NCI-H1092 (cell line): ENCODE measurements at regions not wholly inside any gene's neighbourhood (a gene's known extent, or its start where the extent isn't known, plus 50 kb on each side); places are given as distances from the start of the nearest gene placed in this dataset.

Experiments used
- DNase-seq: peaks from one replicate; lab custom pipeline; 2025; lab: John Stamatoyannopoulos, UW

DNA sequence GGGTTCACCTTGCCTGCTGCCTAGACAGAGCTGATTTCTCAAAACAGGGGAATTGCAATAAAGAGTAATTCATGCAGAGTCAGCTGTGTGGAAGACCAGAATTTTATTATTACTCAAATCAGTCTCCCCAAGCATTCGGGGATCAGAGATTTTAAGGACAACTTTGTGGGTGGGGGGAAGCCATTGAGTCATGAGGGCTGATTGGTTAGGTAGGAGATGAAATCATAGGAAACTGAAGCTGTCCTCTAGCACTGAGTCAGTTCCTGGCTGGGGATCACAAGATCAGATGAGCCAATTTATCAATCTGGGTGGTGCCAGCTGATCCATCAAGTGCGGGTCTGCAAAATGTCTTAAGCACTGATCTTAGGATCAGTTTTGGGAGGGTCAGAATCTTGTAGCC is 159.1 kb upstream of the MAP1B start:
- no peak for DNase-seq

DNA sequence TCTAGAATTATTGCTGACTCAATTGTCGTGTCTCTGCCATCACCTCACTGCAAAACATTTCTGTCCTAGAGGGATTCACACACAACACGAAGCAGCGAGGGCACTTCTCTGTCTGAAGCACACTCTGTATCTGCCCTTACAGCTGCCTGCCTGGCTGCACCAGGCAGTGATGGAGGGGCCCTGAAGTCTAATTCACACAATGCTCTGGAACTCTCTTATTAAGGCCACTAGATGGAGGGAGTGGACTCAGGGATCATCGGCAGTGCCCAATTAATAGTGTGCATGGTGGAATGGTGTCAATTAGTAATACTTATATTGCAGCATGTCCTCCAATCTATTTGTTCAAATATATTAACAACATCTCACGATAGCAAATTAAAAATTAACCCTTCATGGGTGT is 157.5 kb upstream of the MAP1B start:
- DNase-seq: no peak

DNA sequence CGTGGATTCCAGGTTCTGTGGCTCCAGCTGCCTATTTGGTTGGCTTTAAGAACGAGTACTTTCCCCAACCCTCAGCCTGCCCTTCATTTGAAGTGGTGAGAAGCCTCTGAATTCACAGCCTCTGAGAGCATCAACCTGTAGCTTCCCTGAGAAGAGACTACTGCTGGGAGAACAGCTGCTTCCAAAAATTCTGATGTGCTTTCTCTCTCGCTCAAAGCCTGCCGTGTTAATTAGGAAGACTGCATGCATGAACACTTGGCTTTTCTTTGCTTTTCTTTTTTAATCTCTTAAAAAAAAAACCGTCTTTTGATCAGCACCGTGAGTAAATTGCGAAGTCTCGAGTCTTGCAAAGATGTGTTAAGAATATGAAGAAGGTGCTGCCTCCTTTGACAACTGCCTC is 153.4 kb upstream of the MAP1B start:
- DNase-seq: no peak

DNA sequence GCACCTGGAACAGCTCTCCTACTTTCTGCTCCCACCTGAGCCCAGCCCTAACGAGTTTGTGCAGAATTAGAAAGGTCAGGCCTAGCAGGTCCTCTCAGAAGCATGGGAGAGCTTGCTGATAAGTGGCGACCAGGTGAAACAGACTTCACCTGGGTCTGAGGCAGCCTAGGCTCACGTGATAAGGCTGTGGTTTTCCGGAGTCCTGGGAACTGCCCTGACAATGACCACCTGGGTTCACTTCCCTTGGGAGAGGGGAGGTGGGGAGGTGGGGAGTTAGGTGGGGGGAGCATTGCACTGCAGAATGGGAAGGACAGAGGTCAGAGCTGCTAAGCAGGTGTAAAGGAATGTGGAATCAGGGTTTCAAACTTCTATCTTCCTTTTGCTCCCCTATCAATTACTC is 152.9 kb upstream of the MAP1B start:
- no peak for DNase-seq

DNA sequence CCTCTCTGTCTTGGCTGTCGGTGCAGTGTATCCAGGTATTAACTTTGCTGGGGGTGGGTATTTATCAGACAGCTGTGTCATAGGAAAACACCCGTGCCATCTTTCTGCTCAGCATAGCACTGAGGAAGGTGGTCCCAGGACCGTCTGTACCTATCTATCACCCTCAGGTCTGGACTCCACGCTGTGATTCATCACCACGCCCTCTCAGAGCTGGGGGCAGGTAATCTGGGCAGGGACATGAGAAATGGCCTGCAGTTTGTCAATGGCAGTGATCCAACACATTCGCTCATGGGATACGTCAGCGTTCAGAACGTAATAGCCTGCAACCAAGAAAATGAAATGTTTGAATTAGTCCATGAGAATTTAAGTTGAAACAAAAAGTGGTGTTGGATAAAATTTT is 151.6 kb upstream of the MAP1B start:
- DNase-seq: no peak

DNA sequence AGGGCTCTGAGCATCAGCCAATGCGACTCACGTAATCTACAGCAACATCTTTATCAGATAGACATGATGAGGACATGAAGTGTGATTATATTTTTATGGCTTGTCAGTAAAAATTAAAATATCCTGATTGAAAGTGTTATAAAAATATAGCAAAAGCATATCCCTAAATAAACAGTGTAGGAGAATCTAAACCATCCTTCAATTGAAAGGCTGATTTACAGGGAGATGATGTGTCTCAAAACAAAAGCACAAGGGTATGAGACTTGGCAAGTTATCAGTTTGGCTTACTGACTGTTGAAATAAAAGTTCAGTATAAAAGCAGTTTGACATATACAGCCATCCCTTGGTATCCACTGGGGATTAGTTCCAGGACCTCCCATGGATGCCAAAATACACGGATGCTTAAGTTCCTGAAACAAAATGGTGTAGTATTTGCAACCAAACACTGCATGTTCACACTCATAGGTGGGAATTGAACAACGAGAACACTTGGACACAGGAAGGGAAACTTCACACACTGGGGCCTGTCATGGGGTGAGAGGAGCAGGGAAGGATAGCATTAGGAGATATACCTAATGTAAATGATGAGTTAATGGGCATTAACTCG is 149.9 kb upstream of the MAP1B start:
- DNase-seq: no peak

DNA sequence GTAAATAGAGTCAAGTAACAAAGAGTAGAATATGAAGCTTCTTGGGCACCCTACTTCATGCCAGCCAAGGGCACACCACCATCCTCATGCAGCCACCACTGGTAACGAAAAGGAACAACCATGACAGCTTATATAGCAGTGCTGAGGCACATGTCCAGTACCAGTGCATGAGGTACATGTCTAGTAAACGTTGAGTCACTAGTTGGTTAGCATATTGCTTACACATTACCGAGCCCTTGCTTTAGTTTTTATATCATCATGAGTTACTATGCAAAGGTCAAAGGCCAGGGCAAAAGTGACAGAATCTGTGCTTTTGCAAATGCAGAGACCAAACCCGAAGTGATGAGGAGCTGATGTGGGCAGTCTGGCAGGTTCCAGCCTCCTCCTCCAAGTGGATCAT is 147.1 kb upstream of the MAP1B start:
- no peak for DNase-seq

DNA sequence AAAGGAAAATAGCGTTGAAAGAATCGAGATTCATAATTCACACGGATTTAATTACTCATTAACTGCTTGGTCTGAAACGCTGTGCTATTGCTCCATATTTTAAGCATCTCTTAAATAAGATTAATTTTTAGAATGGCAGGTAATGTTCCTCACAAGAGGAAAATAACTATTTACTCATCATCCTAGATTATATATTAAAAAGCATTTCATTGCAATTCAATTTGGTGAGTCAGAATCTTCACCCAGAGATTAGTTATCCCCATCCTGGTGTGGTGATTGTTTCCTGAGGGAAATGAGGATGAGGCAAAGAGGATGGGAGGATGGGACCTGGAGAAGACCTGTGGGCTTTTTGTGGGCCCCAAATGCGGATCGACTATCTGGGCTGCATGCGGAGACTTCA is 145.5 kb upstream of the MAP1B start:
- DNase-seq: no peak

DNA sequence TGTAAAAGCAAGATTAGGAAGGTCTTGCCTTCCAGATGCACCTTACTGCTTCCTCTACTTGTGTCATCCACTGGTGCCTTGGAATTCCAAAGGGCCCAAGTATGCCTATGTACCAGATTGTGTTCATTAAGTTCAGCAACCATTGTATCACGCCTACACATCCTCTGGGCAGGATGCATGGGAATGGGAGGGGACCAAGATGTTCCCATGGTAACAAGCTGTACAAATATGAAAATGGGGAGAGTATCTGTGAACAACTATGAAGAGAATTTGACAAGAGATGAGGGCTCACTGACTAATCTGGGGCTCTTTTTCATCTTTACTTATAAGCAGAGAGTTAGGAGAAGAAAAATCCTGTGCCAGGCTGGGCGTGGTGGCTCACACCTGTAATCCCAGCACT is 137.8 kb upstream of the MAP1B start:
- DNase-seq: no peak

DNA sequence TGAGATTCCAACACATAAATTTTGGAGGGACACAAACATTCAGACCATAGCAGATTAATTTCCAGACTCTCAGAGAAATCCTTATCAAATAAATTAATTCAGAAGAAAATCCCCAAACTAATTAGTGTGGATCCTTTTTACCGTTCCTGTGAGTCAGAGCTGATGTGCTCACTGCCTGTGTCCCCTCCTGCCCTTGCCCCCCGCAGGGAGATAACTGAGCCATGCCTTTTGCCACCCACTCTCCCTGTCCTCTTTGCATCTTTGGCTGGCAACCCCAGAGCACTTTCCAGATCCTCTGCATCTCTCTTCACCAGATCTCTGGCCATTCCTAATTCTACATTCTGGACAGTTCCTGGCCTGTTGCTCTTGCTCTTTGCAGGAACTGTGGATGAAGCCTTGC is 135.4 kb upstream of the MAP1B start:
- no peak for DNase-seq

DNA sequence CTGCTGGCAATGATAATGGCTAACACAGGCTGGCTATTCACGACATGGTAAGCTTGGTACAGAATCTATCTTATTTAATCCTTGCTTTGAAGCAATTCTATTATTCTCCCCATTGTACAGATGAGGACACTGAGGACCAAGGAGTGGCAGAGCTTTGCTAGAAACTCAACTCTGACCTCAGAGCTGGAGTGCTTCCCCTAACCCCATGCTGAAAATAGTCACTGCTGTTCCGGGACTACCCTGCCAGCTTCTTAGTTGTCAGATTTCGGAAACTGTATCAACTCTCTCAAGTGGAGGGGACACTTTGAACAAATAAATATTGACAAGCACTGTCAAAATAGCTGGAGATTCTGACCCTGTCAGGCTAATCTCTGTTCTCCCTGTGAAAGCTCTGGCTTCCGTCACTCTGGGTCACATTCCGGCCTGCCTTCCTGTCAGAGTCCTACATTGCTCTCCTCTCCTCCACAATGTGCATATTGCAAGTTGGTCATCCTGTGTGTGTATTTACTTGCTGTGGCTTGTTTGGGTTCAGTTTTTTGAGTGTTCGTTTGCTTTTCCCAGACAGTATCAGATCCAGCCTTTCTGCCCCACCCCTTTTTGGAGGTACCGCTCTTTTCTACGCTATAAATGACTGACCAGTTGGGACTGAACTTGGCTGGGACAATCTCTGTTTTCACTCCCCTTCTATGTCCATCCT is 134.3 kb upstream of the MAP1B start:
- DNase-seq: no peak

DNA sequence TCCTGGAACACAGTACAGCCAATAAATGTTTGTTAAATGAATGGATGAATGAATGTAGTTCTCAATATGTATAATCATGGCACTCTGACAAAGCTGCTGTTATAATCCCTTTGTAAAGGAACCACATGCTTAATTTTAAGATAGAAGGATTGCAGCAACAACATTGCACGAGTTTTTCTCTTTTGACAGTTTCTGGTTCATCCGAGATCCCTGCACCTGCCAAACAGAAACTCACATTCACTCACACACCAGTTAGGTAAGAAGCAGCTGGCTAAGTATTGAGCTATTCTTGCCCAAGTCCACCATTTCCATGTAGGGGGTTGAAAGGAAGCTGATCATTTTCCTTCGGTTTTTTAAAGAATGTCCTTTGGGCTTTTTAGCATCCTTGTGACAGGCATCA is 133.7 kb upstream of the MAP1B start:
- DNase-seq: no peak

DNA sequence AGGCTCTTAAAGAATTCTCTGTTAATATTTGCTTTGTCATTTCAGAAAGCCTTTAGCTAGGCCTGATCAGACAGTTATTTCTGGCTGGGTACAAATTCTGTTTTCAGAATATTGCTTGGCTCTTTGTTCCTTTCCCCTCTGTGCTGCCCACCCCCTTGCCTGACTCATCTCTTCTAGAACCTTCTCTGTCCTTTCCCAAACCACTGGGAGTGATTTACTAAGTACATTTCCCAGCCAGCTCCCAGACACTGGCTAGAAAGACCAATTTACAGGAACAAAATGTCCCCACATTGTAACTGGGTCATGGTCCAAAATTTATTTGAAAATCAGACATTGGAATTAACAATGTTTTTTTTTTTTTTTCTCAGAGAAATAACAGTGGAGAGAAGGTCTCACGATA is 133.1 kb upstream of the MAP1B start:
- DNase-seq: no peak

DNA sequence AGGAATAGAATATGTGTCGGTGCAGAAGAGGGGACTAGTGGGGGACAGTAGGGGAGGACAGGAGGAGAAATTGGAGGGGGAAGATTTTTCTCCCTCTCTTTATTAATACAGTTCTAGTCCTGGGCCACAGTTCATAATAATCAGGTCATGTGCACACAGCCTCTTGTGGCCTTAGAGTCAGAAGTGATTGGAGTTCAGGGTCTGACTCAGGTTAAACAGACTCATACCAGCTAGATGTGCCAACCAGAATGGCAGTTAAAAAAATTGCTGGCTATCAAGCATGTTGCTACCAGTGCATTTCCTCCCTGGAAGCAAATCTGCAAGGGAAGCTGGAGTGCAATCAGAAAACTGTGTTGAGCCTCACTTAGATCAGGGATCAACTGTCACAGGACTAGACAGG is 132.7 kb upstream of the MAP1B start:
- DNase-seq: no peak

DNA sequence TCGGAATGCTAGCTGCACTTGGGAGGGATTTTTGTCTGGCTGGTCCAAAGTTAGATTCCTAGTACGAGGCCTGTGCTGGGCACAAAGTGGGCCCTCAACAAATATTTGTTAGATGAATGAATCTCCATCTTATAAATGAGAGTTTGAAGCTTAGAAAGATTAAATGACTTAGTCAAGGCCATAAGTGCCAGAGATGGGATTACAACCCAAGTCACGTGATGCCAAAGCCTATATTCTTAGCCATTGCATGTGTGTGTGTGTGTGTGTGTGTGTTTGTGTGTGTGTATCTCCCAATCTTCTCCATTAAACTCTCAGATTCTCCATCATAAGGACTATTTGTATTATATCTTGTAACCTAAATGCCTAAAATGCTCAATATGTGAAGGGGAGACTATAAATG is 130.8 kb upstream of the MAP1B start:
- DNase-seq: no peak

DNA sequence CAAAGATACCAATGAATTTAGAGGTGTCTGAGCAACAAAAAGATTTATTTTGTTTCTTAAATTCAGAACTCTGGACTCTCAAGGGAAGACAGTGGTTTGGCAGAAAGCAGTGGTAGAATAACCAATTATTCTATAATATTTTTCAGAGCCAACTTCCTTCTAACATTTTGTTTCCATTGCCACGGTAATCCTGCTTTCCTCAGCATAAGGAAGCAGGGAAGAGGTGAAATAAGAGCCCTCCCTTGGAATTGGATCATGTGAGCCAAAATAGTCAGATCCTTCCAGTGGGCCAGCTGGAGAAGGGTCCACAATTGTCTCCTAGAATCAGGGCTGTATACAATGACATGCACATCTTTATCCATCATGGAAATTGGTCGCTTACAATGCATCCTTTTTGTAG is 130.0 kb upstream of the MAP1B start:
- DNase-seq: no peak

DNA sequence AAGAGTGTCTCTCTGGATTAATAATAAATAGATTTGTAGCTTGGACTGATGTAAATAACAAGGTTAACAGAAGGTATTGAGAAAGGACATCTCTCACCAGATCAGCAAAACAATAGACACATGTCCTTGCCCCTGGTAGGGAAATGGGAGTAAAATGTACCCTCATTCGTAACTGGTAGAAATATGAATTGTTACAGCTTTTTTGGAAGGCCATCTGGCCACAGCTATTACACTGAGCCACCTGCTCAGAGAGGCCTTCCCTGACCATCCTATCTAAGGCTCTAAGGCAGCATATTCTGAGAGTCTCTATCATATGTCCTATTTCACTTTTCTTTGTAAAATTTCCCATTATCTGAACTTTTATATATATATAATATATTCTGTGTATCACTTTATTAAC is 129.1 kb upstream of the MAP1B start:
- DNase-seq: no peak

DNA sequence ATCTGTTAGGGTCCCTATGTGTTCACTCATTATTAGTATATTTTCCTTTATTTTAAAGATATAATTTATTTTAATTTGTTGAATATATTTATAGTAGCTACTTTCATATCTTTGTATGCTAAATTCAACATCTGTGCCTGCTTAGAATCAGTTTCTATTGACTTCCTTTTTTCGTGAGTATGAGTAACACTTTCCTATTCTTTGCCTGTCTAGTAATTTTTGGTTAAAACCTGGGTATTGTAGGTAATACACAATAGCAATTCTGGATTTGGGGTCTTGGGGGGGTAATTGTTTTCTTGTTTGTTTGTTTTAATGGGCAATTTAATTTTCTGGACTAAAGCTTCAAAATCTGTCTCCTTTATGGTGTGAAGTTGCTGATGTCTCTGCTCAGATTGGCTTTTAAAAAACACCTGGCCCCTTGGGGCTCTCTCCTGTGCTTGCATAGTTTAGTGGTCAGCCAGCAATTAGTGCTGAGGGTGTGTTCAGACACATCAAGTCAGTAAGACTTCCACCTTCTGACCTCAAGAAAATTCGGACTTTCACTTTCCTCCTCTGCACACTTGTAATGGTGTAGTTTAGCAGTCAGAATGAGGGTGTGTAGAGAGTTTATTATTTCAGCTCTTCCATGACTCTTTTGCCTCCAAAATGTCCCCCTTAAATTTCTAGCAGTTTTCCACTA is 124.4 kb upstream of the MAP1B start:
- no peak for DNase-seq

DNA sequence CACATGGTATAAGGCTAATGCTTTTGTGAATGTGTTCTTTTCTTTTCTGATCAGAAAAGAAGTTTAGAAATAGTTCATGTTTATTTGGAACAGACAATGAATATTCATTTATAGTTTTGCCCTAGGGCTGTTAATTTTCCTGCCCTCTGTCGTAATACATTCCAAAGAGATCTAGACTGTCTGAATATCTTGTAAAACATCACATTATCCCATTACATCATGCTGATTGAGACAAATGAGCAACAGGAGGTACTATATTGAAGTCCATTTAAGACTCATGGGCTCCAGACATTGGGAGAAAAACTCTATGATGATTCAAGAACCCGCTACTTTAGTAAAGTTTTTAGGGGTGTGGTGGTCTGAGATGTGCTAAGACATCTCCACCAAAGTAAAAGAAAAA is 121.2 kb upstream of the MAP1B start:
- no peak for DNase-seq

DNA sequence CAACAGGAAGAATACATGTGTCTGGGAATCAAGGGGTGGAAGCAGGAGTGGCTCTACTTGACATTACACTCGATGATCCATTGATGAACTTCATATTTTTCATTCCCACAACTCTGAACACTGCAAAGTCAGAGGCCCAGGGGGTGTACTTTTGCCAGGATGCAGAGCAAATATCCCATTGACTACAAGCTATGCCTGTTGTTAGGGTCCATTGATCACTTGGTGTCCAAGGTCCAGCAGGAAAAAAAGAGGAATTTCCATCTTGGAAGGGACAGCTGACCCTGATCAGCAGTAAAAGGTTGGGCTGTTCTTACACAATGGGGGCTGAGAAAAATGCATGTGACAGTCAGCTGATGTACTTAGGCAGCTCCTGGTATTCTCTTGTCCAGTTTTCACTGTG is 118.5 kb upstream of the MAP1B start:
- DNase-seq: no peak

DNA sequence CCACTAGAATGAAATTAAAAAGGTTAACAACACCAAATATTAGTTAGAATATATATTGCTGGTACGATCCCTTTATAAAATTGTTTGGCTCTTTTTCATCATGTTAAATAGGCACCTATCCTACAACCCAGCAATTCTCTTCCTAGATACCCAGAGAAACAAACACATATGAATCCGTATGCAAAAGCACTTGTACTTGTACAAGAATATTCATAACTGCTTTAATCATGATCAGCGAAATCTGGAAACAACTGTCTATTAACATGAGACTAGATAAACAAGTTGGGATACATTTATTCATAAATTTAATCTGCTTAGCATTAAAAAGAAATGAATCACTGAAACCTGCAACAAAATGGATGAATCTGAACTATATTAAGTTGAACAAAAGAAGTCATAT is 113.7 kb upstream of the MAP1B start:
- DNase-seq: no peak

DNA sequence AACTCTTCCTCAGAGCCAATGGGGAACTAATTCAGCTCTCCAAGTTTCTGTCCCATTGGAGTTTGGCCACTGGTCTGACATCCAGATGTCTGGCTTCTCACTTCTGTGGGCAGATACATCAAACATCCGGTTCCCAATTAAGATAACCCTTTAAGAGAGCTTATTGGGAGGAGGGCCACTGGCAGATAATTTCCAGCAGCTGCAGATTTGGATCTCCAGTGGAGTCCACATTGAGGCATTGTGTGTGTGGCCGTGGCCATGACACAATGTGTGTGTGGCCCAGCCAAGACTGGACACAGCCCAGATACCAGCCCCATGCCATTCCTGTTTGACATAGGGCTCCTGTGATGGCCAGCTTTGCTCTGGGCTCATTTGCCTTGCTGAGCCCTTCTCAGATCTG is 110.5 kb upstream of the MAP1B start:
- no peak for DNase-seq

DNA sequence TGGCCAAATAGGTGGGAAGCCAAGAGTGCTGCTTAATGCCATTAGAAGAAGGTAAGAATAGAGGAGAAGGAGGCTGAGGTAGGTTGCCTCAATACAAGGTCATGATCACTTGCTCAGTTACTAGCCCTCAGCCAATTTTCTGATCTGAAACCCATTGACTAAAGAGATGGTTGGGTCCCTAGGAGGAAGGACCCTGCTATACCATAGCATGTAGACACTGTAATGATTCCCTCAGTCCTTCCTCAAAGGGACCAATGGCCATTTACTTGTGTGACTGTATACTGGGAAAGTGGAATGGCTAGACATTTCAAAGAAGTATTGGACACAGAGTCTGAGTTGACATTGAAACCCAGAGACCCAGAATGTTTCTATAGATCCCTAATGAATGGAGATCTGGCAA is 108.5 kb upstream of the MAP1B start:
- DNase-seq: no peak

DNA sequence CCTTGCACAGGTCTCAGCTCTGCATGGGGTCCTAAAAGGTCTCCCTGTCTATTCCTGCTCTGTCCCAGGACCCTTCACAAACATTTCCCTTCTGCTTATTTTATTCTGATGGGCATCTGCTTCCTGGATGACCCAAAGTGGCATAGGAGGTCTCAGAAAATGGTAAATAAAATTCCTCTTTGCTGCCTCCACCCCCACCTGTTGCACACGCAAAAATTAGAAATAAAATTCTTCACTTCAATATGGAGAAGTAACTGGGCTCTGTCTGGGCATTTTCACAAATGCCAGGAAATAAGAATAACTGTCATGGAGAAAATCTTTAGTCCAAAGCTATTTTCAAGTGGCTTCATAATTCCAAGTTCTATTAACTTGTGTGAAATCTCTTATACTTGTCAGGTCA is 106.6 kb upstream of the MAP1B start:
- no peak for DNase-seq
